HepG2 (cell line): ENCODE measurements at regions not wholly inside any gene's neighbourhood (a gene's known extent, or its start where the extent isn't known, plus 50 kb on each side); places are given as distances from the start of the nearest gene placed in this dataset.

Source experiments
- EP300 ChIP-seq, 3 experiments: sonication (generic) in 1 of 3; formaldehyde crosslinking in 1 of 3; IDR thresholded peaks; 2 replicates each; pipeline versions ENCODE4 v1.5.1 to v1.6.1; 2011 to 2020; ENCODE audit warnings: low read depth in 2 of 3, low read length in 2 of 3, borderline replicate concordance in 1 of 3, improper control_type of control experiment in 1 of 3, mild to moderate bottlenecking in 1 of 3, missing genetic modification reagents in 1 of 3, moderate library complexity in 1 of 3
- ETV6 ChIP-seq: sonication (generic); formaldehyde crosslinking; conservative IDR thresholded peaks from 2 replicates; pipeline ENCODE4 v1.4.0; 2020; ENCODE audit warnings: missing genetic modification reagents
- HNF1A ChIP-seq, 2 experiments: sonication (generic) in 1 of 2; formaldehyde crosslinking in 1 of 2; IDR thresholded peaks; 2 replicates each; pipeline versions ENCODE4 v1.4.0 to v1.6.1; 2016 to 2020; ENCODE audit warnings: borderline replicate concordance in 1 of 2, low read depth in 1 of 2, mild to moderate bottlenecking in 1 of 2, missing genetic modification reagents in 1 of 2
- IRF1 ChIP-seq: sonication (generic); formaldehyde crosslinking; IDR thresholded peaks from 2 replicates; pipeline ENCODE4 v1.4.0; 2020; ENCODE audit warnings: low read depth, mild to moderate bottlenecking, missing genetic modification reagents
- ZNF232 ChIP-seq: sonication (generic); formaldehyde crosslinking; IDR thresholded peaks from 2 replicates; pipeline ENCODE4 v1.4.0; 2020; ENCODE audit warnings: missing genetic modification reagents, borderline replicate concordance

DNA sequence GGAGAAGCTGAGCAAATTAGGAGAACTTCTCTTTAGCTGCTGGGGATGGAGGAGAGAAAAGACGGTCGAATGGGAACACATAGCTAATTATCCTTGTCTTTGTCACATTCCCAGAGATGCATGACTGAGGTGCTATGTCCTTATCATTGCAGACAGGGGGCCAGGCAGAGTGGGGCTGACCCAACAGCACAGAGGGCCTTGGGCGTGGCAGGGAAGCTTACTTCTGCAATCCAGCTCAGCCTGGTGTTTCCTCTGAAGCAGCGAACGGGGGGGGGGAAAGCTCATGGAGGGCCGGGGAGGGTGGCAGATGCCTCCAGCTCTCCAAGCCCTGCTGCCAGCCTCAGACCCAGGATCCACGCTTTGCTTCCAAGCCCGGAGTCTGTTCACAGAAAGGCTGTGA lies 50.8 kb upstream of the HOPX start (continued):
- TF ChIP-seq IRF1 (CRISPR knock-in tag) (no peak), HNF1A (IDR thresholded peaks at IDR 0.05; ENCODE audit: low read depth) (no peak), HNF1A (CRISPR knock-in tag; IDR thresholded peaks at IDR 0.05; ENCODE audit: borderline replicate concordance) (no peak), ETV6 (CRISPR knock-in tag) (no peak), ZNF232 (no peak), EP300 (IDR thresholded peaks at IDR 0.05; ENCODE audit: low read depth in 2 of 2, low read length in 2 of 2) (no peak), EP300 (CRISPR knock-in tag; IDR thresholded peaks at IDR 0.05; ENCODE audit: borderline replicate concordance) (no peak)
